ENCODE measurements at regions not wholly inside any gene's neighbourhood (a gene's known extent, or its start where the extent isn't known, plus 50 kb on each side); places are given as distances from the start of the nearest gene placed in this dataset.
"Not testable (repeated sequence)": the region's sequence is repeated elsewhere in the genome, so short reads cannot be mapped to it uniquely, and the experiment has no call there.

GRCh38 chrX:65595460-65595876 lies 60.9 kb upstream of the LAS1L start:
- Histone ChIP-seq H3K4me3 (ENCODE audit: low read depth, low read length) (no peak overlapping the region), H3K9me3 (no peaks in the 10 kb centered on the region), H3K36me3 (no peaks in the 10 kb centered on the region), H3K27me3 (no peaks in the 10 kb centered on the region), H3K4me1 (no peaks in the 10 kb centered on the region)
- DNase-seq: peak; percentile 82
- TF ChIP-seq, protein P1, sequence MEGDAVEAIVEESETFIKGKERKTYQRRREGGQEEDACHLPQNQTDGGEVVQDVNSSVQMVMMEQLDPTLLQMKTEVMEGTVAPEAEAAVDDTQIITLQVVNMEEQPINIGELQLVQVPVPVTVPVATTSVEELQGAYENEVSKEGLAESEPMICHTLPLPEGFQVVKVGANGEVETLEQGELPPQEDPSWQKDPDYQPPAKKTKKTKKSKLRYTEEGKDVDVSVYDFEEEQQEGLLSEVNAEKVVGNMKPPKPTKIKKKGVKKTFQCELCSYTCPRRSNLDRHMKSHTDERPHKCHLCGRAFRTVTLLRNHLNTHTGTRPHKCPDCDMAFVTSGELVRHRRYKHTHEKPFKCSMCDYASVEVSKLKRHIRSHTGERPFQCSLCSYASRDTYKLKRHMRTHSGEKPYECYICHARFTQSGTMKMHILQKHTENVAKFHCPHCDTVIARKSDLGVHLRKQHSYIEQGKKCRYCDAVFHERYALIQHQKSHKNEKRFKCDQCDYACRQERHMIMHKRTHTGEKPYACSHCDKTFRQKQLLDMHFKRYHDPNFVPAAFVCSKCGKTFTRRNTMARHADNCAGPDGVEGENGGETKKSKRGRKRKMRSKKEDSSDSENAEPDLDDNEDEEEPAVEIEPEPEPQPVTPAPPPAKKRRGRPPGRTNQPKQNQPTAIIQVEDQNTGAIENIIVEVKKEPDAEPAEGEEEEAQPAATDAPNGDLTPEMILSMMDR (IDR thresholded peaks at IDR 0.05; ENCODE audit: low read depth, low read length): peak; percentile 77

DNA sequence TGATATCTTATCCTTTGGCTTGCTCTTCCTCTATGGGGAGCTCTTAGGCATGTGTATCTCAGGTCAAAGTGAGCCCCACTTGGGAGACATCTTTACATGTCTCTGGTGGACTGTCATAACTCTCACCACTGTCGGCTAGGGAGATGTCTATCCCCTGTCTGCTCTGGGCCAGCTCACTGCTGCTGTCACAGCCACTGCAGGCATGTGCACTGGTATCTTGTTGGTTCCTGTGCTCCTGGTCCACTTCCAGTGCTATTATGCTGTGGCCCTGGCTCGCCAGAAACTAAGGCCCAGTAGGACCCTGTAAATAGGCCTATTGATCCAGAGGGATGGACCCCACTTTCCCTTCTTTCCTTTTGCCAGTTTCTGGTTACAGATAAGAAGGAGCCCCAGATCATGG lies 56.6 kb upstream of the LAS1L start:
- no peaks in the 10 kb centered on the region for H3K36me3 ChIP-seq
- TF ChIP-seq, protein P1 (IDR thresholded peaks at IDR 0.05; ENCODE audit: low read depth, low read length): no peak
- H3K4me1 ChIP-seq: no peaks in the 10 kb centered on the region
- H3K27me3 ChIP-seq: no peaks in the 10 kb centered on the region
- H3K4me3 ChIP-seq (ENCODE audit: low read depth, low read length): no peak overlapping the region
- DNase-seq: no peak
- H3K9me3 ChIP-seq: no peaks in the 10 kb centered on the region

GRCh38 chrX:65589304-65589703 lies 54.7 kb upstream of the LAS1L start:
- TF ChIP-seq, protein P1 (IDR thresholded peaks at IDR 0.05; ENCODE audit: low read depth, low read length): no peak
- no peak for DNase-seq

GRCh38 chrX:65588795-65589194 lies 54.2 kb upstream of the LAS1L start:
- no peaks in the 10 kb centered on the region for H3K27me3 ChIP-seq
- no peak overlapping the region for H3K4me3 ChIP-seq (ENCODE audit: low read depth, low read length)
- no peaks in the 10 kb centered on the region for H3K4me1 ChIP-seq
- no peak for DNase-seq
- no peaks in the 10 kb centered on the region for H3K9me3 ChIP-seq
- TF ChIP-seq, protein P1 (IDR thresholded peaks at IDR 0.05; ENCODE audit: low read depth, low read length): no peak
- no peaks in the 10 kb centered on the region for H3K36me3 ChIP-seq

More at GRCh38 chrX:65589304-65589703, 54.7 kb upstream of the LAS1L start:
- Histone ChIP-seq H3K9me3 (no peaks in the 10 kb centered on the region), H3K4me1 (no peaks in the 10 kb centered on the region), H3K27me3 (no peaks in the 10 kb centered on the region), H3K36me3 (no peaks in the 10 kb centered on the region), H3K4me3 (ENCODE audit: low read depth, low read length) (no peak overlapping the region)

DNA sequence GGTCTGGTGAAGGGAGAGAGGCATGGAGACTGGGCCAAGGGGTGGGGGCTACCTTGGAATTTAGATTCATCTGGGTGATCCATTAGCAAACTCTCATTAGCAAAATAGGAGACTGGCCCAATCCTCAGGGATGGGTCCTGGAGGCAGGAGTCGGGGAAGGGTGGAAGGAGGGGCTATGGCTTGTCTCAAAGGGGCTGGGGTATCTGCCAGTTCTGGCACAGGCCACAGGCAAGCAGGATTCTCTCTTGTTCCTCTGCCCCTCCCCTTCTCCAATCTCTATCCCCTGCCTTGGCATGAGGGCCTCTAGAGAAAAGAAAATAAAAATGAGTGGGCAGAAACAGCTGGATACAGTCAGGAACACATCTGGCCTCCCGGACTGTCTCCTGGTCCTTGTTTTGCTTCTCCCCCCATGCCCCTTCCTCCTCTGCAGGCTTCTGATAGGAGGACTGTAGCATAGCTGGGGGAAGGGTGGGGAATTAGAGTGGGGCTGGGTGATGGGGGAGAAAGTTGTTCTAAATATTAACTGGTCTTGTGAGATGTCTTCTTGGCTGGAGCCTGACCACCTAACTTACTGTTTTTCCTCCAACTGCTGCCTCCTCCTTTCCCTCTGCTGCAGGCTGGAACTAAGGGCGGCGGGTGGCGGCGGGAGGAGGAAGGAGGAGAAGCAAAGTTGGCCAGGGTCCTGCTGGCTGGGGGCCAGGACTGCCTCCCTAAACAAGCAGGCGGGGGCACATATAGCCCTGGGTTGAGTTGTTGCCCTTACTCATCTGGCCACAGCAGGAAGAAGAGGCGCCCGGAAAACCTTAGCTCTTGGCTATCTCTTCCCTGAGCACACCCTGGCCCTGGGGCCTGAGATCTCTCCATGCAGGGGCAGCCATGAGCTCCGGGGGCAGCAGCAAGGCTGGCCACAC lies 53.3 kb upstream of the LAS1L start:
- Histone ChIP-seq H3K27me3 (no peaks in the 10 kb centered on the region), H3K4me1 (no peaks in the 10 kb centered on the region), H3K36me3 (no peaks in the 10 kb centered on the region), H3K9me3 (no peaks in the 10 kb centered on the region), H3K4me3 (ENCODE audit: low read depth, low read length) (no peak overlapping the region)
- DNase-seq: no peak
- TF ChIP-seq, protein P1 (IDR thresholded peaks at IDR 0.05; ENCODE audit: low read depth, low read length): no peak

- Histone ChIP-seq H3K27me3 (no peaks in the 10 kb centered on the region), H3K9me3 (no peaks in the 10 kb centered on the region), H3K4me3 (ENCODE audit: low read depth, low read length) (no peak overlapping the region), H3K36me3 (no peaks in the 10 kb centered on the region), H3K4me1 (no peaks in the 10 kb centered on the region)
- TF ChIP-seq, protein P1 (IDR thresholded peaks at IDR 0.05; ENCODE audit: low read depth, low read length): no peak
- DNase-seq: no peak
These were observed 51.9 kb upstream of the LAS1L start for GRCh38 chrX:65586491-65586890.

GRCh38 chrX:65585226-65585625 lies 50.6 kb upstream of the LAS1L start:
- not testable (repeated sequence) for H3K27me3 ChIP-seq; H3K4me1 ChIP-seq; H3K36me3 ChIP-seq; H3K9me3 ChIP-seq; H3K4me3 ChIP-seq (ENCODE audit: low read depth, low read length); DNase-seq
